Naive thymus-derived CD4-positive, alpha-beta T cell (primary cell): ENCODE measurements at regions not wholly inside any gene's neighbourhood (a gene's known extent, or its start where the extent isn't known, plus 50 kb on each side); places are given as distances from the start of the nearest gene placed in this dataset.

Experiments used
- ATAC-seq: fragments of 150-1000 bp; cut with Tn5 transposase; 2 replicates; pipeline ENCODE4 v1.10.0; 2021; ENCODE audit warnings: mild to moderate bottlenecking, moderate library complexity
- CTCF ChIA-PET: fragments of 350-600 bp; sonication (Branson Sonifier 250); formaldehyde crosslinking; loops from one replicate; lab custom pipeline; 2021; ENCODE audit warnings: antibody characterized with exemption; lab: Charles Lee
- POLR2A ChIA-PET: fragments of 350-600 bp; sonication (Branson Sonifier 250); formaldehyde crosslinking; loops from one replicate; lab custom pipeline; 2021; ENCODE audit warnings: antibody characterized with exemption, inconsistent platforms; lab: Charles Lee
- DNase-seq, 9 donors: peaks; one replicate each; pipeline versions ENCODE4 v3.0.0 to v3.0.0-alpha.2; 2020 to 2022; ENCODE audit warnings: mixed read lengths in 1 of 9
- H3K27ac ChIP-seq: one replicate; pipeline ENCODE4 v1.7.0; 2013; ENCODE audit warnings: mild to moderate bottlenecking, low read depth, low read length, moderate library complexity
- H3K27me3 ChIP-seq, 2 donors: one replicate each; pipeline ENCODE4 v1.7.0; 2013; ENCODE audit warnings: low read length in 2 of 2, mild to moderate bottlenecking in 2 of 2, moderate library complexity in 2 of 2; ENCODE audit not compliant: control insufficient read depth in 2 of 2, insufficient read depth in 2 of 2
- H3K36me3 ChIP-seq, 3 experiments: 1 replicate in 2 of 3; 2 replicates in 1 of 3; pipeline ENCODE4 v1.7.0; 2013; ENCODE audit warnings: low read length in 3 of 3, mild to moderate bottlenecking in 3 of 3, moderate library complexity in 1 of 3; ENCODE audit not compliant: insufficient read depth in 3 of 3, control insufficient read depth in 2 of 3
- H3K4me1 ChIP-seq, 2 donors: one replicate each; pipeline ENCODE4 v1.7.0; 2013; ENCODE audit warnings: low read length in 2 of 2, mild to moderate bottlenecking in 2 of 2, moderate library complexity in 1 of 2; ENCODE audit not compliant: control insufficient read depth in 2 of 2, insufficient read depth in 2 of 2
- H3K4me3 ChIP-seq: 2 replicates; pipeline ENCODE4 v1.7.0; 2013; ENCODE audit warnings: mild to moderate bottlenecking, low read length
- H3K9me3 ChIP-seq, 3 experiments: 1 replicate in 2 of 3; 2 replicates in 1 of 3; pipeline ENCODE4 v1.7.0; 2013; ENCODE audit warnings: low read length in 3 of 3; ENCODE audit not compliant: control insufficient read depth in 2 of 3
- H3K27ac Mint-ChIP-seq, 9 donors: one replicate each; pipeline ENCODE4 v1.8.0; 2020 to 2022; ENCODE audit warnings: mixed read lengths in 9 of 9, mild to moderate bottlenecking in 8 of 9, moderate library complexity in 5 of 9, inconsistent platforms in 2 of 9
- H3K27me3 Mint-ChIP-seq, 5 donors: one replicate each; pipeline ENCODE4 v1.8.0; 2021 to 2022; ENCODE audit warnings: mixed read lengths in 5 of 5, mild to moderate bottlenecking in 1 of 5
- H3K36me3 Mint-ChIP-seq, 5 donors: one replicate each; pipeline ENCODE4 v1.8.0; 2020 to 2022; ENCODE audit warnings: mixed read lengths in 5 of 5, mild to moderate bottlenecking in 3 of 5, inconsistent platforms in 1 of 5
- H3K4me1 Mint-ChIP-seq, 7 donors: one replicate each; pipeline ENCODE4 v1.8.0; 2020 to 2022; ENCODE audit warnings: mixed read lengths in 7 of 7, mild to moderate bottlenecking in 3 of 7, inconsistent platforms in 1 of 7
- H3K4me3 Mint-ChIP-seq, 10 donors: one replicate each; pipeline ENCODE4 v1.8.0; 2020 to 2022; ENCODE audit warnings: mild to moderate bottlenecking in 10 of 10, mixed read lengths in 10 of 10, moderate library complexity in 6 of 10, inconsistent platforms in 2 of 10
- H3K9me3 Mint-ChIP-seq, 11 donors: one replicate each; pipeline ENCODE4 v1.8.0; 2020 to 2022; ENCODE audit warnings: mixed read lengths in 11 of 11, mild to moderate bottlenecking in 4 of 11, inconsistent platforms in 1 of 11, moderate library complexity in 1 of 11
- intact Hi-C, 2 donors: fragments of 100-400 bp; cut with micrococcal nuclease; formaldehyde crosslinking; loops; one replicate each; pipeline ENCODE4 v1.15.1; 2023

DNA sequence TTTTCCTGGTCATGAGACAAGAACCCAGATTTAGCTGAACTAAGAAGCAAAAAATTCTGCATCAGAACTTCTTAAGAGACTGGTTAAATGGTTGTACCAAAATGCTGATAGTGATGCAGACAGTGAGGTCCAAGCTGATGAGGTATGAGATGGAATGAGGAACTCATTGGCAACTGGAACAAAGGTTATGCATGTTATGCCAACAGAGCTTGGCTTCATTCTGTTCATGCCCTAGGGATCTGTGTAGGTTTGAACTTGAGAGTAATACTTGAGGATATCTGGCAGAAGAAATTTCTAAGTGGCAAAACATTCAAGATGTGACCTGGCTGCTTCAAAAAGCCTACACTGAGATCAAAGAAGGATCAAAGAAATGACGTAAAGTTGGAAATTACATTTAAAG lies 398.0 kb downstream of the FSCB start:
- H3K27ac Mint-ChIP-seq, result no peak overlapping the region
- H3K4me1 ChIP-seq, result no peaks in the 10 kb centered on the region
- peaks cover 0 to 14% (median 0%) of the 10 kb centered on the region in 3 experiments for H3K9me3 ChIP-seq
- H3K4me3 ChIP-seq, result no peak overlapping the region
- H3K4me1 Mint-ChIP-seq, result no peaks in the 10 kb centered on the region
- H3K36me3 Mint-ChIP-seq, result peaks cover 0 to 4% (median 0%) of the 10 kb centered on the region in 5 donors
- intact Hi-C loops, result no loop called here
- no peak for ATAC-seq
- H3K27ac ChIP-seq, result no peak overlapping the region
- ChIA-PET CTCF (no interaction called here), POLR2A (no interaction called here)
- no peak for DNase-seq
- no peaks in the 10 kb centered on the region for H3K36me3 ChIP-seq
- H3K4me3 Mint-ChIP-seq, result no peak overlapping the region
- H3K9me3 Mint-ChIP-seq, result peaks cover 0 to 27% (median 11%) of the 10 kb centered on the region in 11 donors
- no peaks in the 10 kb centered on the region for H3K27me3 ChIP-seq
- H3K27me3 Mint-ChIP-seq, result no peaks in the 10 kb centered on the region

DNA sequence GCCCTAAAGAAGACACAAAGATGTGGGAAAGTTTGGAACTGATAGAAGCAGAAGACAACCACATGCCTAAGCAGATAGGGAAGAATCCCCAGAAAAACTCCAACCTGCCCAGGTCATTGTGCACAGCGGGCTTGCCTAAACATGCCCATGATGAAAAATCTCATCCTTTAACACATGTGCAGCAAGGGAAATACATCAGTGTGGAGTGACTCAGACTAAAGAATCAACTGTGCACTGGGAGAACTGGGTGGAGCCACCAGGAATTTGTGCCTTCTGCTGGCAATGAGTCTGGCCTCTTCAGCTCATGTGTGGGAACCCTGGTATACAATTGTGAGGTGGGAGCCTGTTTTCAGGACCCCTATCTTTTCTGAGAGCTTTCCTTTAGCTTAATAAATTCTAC lies 398.5 kb downstream of the FSCB start:
- Histone ChIP-seq H3K4me1 (no peaks in the 10 kb centered on the region), H3K4me3 (no peak overlapping the region), H3K27me3 (no peaks in the 10 kb centered on the region), H3K27ac (no peak overlapping the region), H3K9me3 (peaks cover 0 to 14% (median 0%) of the 10 kb centered on the region in 3 experiments), H3K36me3 (no peaks in the 10 kb centered on the region)
- POLR2A ChIA-PET, result no interaction called here
- peaks cover 0 to 30% (median 11%) of the 10 kb centered on the region in 11 donors for H3K9me3 Mint-ChIP-seq
- H3K4me3 Mint-ChIP-seq, result no peak overlapping the region
- H3K27ac Mint-ChIP-seq, result no peak overlapping the region
- ATAC-seq (no peak), DNase-seq (no peak)
- H3K36me3 Mint-ChIP-seq, result peaks cover 0 to 4% (median 0%) of the 10 kb centered on the region in 5 donors
- intact Hi-C loops, result no loop called here
- H3K27me3 Mint-ChIP-seq, result no peaks in the 10 kb centered on the region
- CTCF ChIA-PET, result no interaction called here
- H3K4me1 Mint-ChIP-seq, result no peaks in the 10 kb centered on the region

DNA sequence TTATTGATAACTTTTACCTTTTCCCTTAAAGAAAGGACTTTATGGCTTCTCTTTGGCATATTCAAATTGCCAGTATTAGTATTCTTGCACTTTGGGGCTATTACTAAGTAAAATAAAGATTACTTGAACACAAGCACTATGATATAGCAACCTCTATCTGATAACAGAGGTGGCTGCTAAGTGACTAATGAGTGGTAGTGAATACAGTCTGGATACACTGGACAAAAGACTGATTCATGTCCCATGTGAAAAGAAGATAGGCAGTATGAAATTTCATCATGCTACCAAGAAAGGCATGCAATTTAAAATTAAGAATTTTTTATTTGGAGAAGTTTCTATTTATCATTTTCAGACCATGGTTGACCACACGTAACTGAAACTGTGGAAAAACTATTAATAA lies 399.9 kb downstream of the FSCB start:
- H3K9me3 Mint-ChIP-seq, result peaks cover 0 to 30% (median 11%) of the 10 kb centered on the region in 11 donors
- H3K4me3 ChIP-seq, result no peak overlapping the region
- H3K27ac ChIP-seq, result no peak overlapping the region
- ChIA-PET CTCF (no interaction called here), POLR2A (no interaction called here)
- H3K4me1 ChIP-seq, result no peaks in the 10 kb centered on the region
- H3K27me3 Mint-ChIP-seq, result no peaks in the 10 kb centered on the region
- ATAC-seq (no peak), DNase-seq (no peak)
- intact Hi-C loops, result no loop called here
- peaks cover 0 to 4% (median 0%) of the 10 kb centered on the region in 5 donors for H3K36me3 Mint-ChIP-seq
- no peak overlapping the region for H3K4me3 Mint-ChIP-seq
- H3K9me3 ChIP-seq, result peaks cover 0 to 14% (median 0%) of the 10 kb centered on the region in 3 experiments
- H3K36me3 ChIP-seq, result no peaks in the 10 kb centered on the region
- H3K27me3 ChIP-seq, result no peaks in the 10 kb centered on the region
- H3K4me1 Mint-ChIP-seq, result no peaks in the 10 kb centered on the region
- no peak overlapping the region for H3K27ac Mint-ChIP-seq

DNA sequence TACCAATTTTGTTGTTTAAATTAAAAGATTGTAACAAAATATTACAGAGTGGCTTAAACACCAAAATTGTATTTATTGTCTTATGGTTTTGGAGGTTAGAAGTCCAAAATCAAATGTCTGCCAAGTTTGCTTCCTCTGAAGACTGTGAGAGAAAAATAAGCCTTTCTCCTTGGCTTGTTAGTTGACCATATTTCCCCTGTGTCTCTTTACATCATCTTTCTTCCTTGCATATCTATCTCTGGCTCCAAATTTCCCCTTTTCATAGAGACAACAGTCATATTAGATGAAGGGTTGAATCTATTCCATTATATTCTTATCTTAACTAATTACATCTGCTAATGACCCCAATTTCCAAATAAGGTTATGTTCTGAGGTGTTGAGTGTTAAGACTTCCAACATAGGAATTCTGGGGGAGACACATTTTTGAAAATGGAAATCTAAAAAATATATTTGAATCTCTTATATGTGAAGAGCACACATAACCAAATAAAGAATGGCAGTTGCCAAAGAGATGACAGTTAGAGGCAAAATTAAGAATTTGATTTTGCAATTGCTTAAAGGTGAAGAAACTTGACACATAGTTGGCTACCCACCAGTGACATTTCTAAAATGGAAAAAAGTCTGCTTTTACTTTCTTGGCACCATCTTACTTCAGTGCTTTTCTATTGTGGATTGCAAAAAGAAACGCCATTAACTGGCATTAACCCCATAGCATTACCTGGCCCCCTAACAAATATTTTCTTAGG lies 407.2 kb downstream of the FSCB start:
- H3K9me3 Mint-ChIP-seq, result peaks cover 2 to 30% (median 9%) of the 10 kb centered on the region in 11 donors
- no peaks in the 10 kb centered on the region for H3K27me3 Mint-ChIP-seq
- ChIA-PET POLR2A (no interaction called here), CTCF (no interaction called here)
- ATAC-seq (no peak), DNase-seq (no peak)
- Histone ChIP-seq H3K27ac (no peak overlapping the region), H3K4me3 (no peak overlapping the region), H3K4me1 (no peaks in the 10 kb centered on the region), H3K27me3 (no peaks in the 10 kb centered on the region), H3K36me3 (no peaks in the 10 kb centered on the region), H3K9me3 (peaks cover 0 to 4% (median 0%) of the 10 kb centered on the region in 3 experiments)
- H3K36me3 Mint-ChIP-seq, result peaks cover 0 to 5% (median 0%) of the 10 kb centered on the region in 5 donors
- intact Hi-C loops, result no loop called here
- no peak overlapping the region for H3K4me3 Mint-ChIP-seq
- H3K4me1 Mint-ChIP-seq, result no peaks in the 10 kb centered on the region
- no peak overlapping the region for H3K27ac Mint-ChIP-seq

DNA sequence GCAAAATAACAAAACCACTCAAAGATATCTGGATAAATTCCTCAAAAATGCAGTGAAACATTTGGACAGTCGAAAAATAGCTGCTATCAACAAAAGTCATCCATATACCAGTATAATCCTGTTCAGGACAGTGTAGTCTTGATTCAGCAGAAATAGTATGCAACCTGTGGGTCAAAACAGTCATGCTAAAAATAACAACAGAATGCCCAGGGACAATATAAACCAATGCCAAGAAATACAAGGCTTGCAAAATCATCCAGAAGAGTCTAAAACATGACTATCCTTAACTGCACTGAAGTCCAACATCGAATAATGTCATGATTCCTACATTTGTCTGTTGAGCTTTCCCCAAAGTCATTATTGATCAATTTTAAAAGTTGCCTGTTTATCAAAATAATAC lies 425.9 kb downstream of the FSCB start:
- POLR2A ChIA-PET, result no interaction called here
- H3K36me3 ChIP-seq, result no peaks in the 10 kb centered on the region
- no peaks in the 10 kb centered on the region for H3K4me1 ChIP-seq
- H3K27ac ChIP-seq, result no peak overlapping the region
- intact Hi-C loops, result no loop called here
- H3K9me3 ChIP-seq, result no peaks in the 10 kb centered on the region
- no peak overlapping the region for H3K4me3 ChIP-seq
- H3K27ac Mint-ChIP-seq, result no peak overlapping the region
- H3K27me3 ChIP-seq, result no peaks in the 10 kb centered on the region
- H3K36me3 Mint-ChIP-seq, result no peaks in the 10 kb centered on the region
- H3K4me1 Mint-ChIP-seq, result no peaks in the 10 kb centered on the region
- CTCF ChIA-PET, result no interaction called here
- H3K9me3 Mint-ChIP-seq, result peaks cover 2 to 45% (median 5%) of the 10 kb centered on the region in 11 donors
- ATAC-seq (no peak), DNase-seq (no peak)
- no peaks in the 10 kb centered on the region for H3K27me3 Mint-ChIP-seq
- no peak overlapping the region for H3K4me3 Mint-ChIP-seq

DNA sequence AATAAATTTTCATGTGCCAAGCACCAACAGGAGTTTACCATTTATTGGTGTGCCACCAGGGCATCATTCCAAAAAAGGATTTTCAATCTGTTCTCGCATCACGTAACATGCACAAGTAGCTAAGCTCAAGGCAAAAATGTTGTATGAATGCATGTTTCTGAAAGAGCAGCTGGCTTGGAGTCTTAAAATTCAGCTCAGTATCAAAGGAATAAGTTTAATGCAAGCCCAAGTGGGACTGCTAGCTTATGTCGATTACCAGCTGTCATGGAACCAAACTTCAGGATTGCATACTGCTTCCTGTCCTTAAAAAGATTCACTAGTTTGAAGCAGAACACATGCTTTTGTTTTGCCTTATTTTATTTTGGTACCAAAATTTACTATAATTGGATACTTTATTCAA lies 437.0 kb downstream of the FSCB start:
- Histone ChIP-seq H3K4me3 (no peak overlapping the region), H3K4me1 (no peaks in the 10 kb centered on the region), H3K27ac (no peak overlapping the region), H3K36me3 (no peaks in the 10 kb centered on the region), H3K9me3 (no peaks in the 10 kb centered on the region), H3K27me3 (no peaks in the 10 kb centered on the region)
- no peaks in the 10 kb centered on the region for H3K4me1 Mint-ChIP-seq
- DNase-seq, result no peak
- ATAC-seq, result no peak
- H3K27ac Mint-ChIP-seq, result no peak overlapping the region
- CTCF ChIA-PET, result no interaction called here
- no peaks in the 10 kb centered on the region for H3K27me3 Mint-ChIP-seq
- intact Hi-C loops, result no loop called here
- POLR2A ChIA-PET, result no interaction called here
- H3K4me3 Mint-ChIP-seq, result no peak overlapping the region
- H3K9me3 Mint-ChIP-seq, result peaks cover 0 to 10% (median 1%) of the 10 kb centered on the region in 11 donors
- H3K36me3 Mint-ChIP-seq, result no peaks in the 10 kb centered on the region

DNA sequence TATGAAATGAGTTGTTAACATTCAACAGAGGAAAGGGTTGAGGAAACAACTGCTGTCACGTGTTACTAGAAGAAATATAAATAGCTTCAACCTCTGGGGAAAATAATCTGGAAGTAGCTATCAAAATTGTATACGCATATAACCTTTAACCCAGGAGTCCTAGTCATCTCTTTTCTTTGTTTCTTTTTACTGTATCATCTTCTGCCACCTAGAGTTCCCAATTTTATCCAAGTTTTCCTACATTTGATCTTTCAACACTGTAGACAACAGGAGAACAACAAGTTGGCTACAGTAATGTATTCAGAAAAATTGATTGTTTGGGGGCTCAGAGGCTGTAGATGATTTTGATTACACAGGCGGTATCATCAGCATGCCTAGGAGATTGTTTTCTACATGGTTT lies 453.7 kb downstream of the FSCB start:
- Histone ChIP-seq H3K27ac (no peak overlapping the region), H3K9me3 (no peaks in the 10 kb centered on the region), H3K4me3 (no peak overlapping the region), H3K36me3 (no peaks in the 10 kb centered on the region), H3K27me3 (no peaks in the 10 kb centered on the region), H3K4me1 (no peaks in the 10 kb centered on the region)
- ChIA-PET CTCF (no interaction called here), POLR2A (no interaction called here)
- no peak overlapping the region for H3K4me3 Mint-ChIP-seq
- H3K27ac Mint-ChIP-seq, result no peak overlapping the region
- no peak for ATAC-seq
- intact Hi-C loops, result no loop called here
- DNase-seq, result no peak
- H3K27me3 Mint-ChIP-seq, result no peaks in the 10 kb centered on the region
- H3K36me3 Mint-ChIP-seq, result no peaks in the 10 kb centered on the region
- no peaks in the 10 kb centered on the region for H3K4me1 Mint-ChIP-seq
- peaks cover 0 to 33% (median 4%) of the 10 kb centered on the region in 11 donors for H3K9me3 Mint-ChIP-seq
